Panc1 (cell line): ENCODE measurements at regions not wholly inside any gene's neighbourhood (a gene's known extent, or its start where the extent isn't known, plus 50 kb on each side); places are given as distances from the start of the nearest gene placed in this dataset.

ENCODE experiments used
- ATAC-seq: fragments of 200-7000 bp; cut with Tn5 transposase; 2 replicates; pipeline ENCODE4 v1.9.1; 2020; ENCODE audit warnings: mild to moderate bottlenecking, moderate library complexity
- BruUV-seq: library from RNA; stranded (reverse); fragments of 400-500 nt; replicated peaks from 2 replicates; lab custom pipeline; 2021; lab: Mats Ljungman, UMichigan
- CTCF ChIA-PET: fragments of 300-600 bp; sonication (Branson Sonifier 250); formaldehyde crosslinking; loops from one replicate; lab custom pipeline; 2022; ENCODE audit warnings: antibody characterized with exemption; lab: Charles Lee
- POLR2A ChIA-PET: fragments of 300-600 bp; sonication (Branson Sonifier 250); formaldehyde crosslinking; loops from one replicate; lab custom pipeline; 2022; ENCODE audit warnings: antibody characterized with exemption; lab: Charles Lee
- DNase-seq: peaks from one replicate; pipeline ENCODE4 v3.0.0-alpha.2; 2010; ENCODE audit warnings: low read depth, low spot score
- H3K27ac ChIP-seq: 2 replicates; pipeline ENCODE4 v1.5.1; 2011; ENCODE audit warnings: mild to moderate bottlenecking, low read length, inconsistent platforms
- H3K27me3 ChIP-seq: fragments of 200-500 bp; sonication (Bioruptor generic); 2 replicates; pipeline ENCODE4 v1.6.0; 2014; ENCODE audit warnings: low read length, inconsistent platforms; ENCODE audit not compliant: control insufficient read depth, insufficient read depth
- H3K36me3 ChIP-seq: fragments of 200-500 bp; sonication (Bioruptor generic); 2 replicates; pipeline ENCODE4 v1.5.1; 2014; ENCODE audit warnings: inconsistent platforms, mild to moderate bottlenecking, low read length, moderate library complexity; ENCODE audit not compliant: control insufficient read depth, insufficient read depth
- H3K4me1 ChIP-seq: 2 replicates; pipeline ENCODE4 v1.5.1; 2011; ENCODE audit warnings: inconsistent platforms, mild to moderate bottlenecking, low read length, moderate library complexity; ENCODE audit not compliant: control insufficient read depth, insufficient read depth
- H3K4me3 ChIP-seq, 2 experiments: 2 replicates each; pipeline ENCODE4 v1.5.1; 2011 to 2012; ENCODE audit warnings: low read depth in 2 of 2, low read length in 2 of 2, mild to moderate bottlenecking in 2 of 2, inconsistent platforms in 1 of 2, moderate library complexity in 1 of 2
- H3K9me3 ChIP-seq: fragments of 200-500 bp; sonication (Bioruptor generic); 2 replicates; pipeline ENCODE4 v1.5.1; 2014; ENCODE audit warnings: low read depth, mild to moderate bottlenecking, inconsistent platforms, low read length, moderate library complexity; ENCODE audit not compliant: control insufficient read depth, insufficient read depth
- POLR2AphosphoS5 ChIP-seq: IDR thresholded peaks from 2 replicates; pipeline ENCODE4 v1.6.1; 2012; ENCODE audit warnings: mild to moderate bottlenecking, low read depth, low read length, moderate library complexity
- SIN3A ChIP-seq: IDR thresholded peaks from 2 replicates; pipeline ENCODE4 v1.6.1; 2012; ENCODE audit warnings: low read depth, mild to moderate bottlenecking, low read length, moderate library complexity, borderline replicate concordance; ENCODE audit not compliant: insufficient read depth
- TCF7L2 ChIP-seq: IDR thresholded peaks from 2 replicates; pipeline ENCODE4 v1.6.1; 2011; ENCODE audit warnings: mild to moderate bottlenecking, low read depth, low read length, inconsistent platforms
- in situ Hi-C: cut with HindIII; loops from 2 replicates; pipeline ENCODE4 v1.10.0; 2016; ENCODE audit warnings: low sequenced_read_pairs, low pct_unique_long_range_greater_than_20kb
- intact Hi-C: fragments of 100-400 bp; cut with micrococcal nuclease; formaldehyde crosslinking; loops from one replicate; pipeline ENCODE4 v1.10.0; 2022; ENCODE audit not compliant: unreplicated experiment
- TF ChIP-seq, protein P1 (sequence below), 2 experiments: IDR thresholded peaks; 2 replicates each; pipeline ENCODE4 v1.6.1; 2011 to 2012; ENCODE audit warnings: low read depth in 2 of 2, control low read depth in 1 of 2, low read length in 1 of 2, mild to moderate bottlenecking in 1 of 2, moderate library complexity in 1 of 2; ENCODE audit not compliant: insufficient read depth in 1 of 2
- TF ChIP-seq, protein P2 (sequence below): fragments of 450-650 bp; IDR thresholded peaks from 2 replicates; pipeline ENCODE4 v1.5.1; 2017; ENCODE audit warnings: mild to moderate bottlenecking

DNA sequence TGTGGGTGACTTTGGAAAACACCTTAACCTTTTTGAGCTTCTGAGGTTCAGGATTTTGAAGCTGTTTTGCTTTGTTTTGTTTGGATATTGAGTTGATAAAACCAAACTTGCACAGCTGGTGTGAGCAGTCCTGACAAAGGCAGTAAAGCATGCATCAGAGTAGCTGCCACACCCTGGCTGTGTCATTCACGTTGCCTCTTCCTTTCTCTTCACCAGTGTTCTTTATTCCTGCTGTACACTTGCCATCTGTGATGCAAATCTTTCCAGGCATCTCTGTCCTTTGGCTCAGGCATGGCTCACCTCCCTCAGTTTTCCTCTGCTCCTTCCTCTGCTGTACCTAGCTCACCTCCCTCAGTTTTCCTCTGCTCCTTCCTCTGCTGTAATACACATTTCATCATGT is 1850.2 kb upstream of the AGA start:
- no peak overlapping the region for H3K27ac ChIP-seq
- no peaks in the 10 kb centered on the region for H3K27me3 ChIP-seq
- DNase-seq (no peak), ATAC-seq (no peak)
- no peaks in the 10 kb centered on the region for H3K4me1 ChIP-seq
- TF ChIP-seq, protein P1, sequence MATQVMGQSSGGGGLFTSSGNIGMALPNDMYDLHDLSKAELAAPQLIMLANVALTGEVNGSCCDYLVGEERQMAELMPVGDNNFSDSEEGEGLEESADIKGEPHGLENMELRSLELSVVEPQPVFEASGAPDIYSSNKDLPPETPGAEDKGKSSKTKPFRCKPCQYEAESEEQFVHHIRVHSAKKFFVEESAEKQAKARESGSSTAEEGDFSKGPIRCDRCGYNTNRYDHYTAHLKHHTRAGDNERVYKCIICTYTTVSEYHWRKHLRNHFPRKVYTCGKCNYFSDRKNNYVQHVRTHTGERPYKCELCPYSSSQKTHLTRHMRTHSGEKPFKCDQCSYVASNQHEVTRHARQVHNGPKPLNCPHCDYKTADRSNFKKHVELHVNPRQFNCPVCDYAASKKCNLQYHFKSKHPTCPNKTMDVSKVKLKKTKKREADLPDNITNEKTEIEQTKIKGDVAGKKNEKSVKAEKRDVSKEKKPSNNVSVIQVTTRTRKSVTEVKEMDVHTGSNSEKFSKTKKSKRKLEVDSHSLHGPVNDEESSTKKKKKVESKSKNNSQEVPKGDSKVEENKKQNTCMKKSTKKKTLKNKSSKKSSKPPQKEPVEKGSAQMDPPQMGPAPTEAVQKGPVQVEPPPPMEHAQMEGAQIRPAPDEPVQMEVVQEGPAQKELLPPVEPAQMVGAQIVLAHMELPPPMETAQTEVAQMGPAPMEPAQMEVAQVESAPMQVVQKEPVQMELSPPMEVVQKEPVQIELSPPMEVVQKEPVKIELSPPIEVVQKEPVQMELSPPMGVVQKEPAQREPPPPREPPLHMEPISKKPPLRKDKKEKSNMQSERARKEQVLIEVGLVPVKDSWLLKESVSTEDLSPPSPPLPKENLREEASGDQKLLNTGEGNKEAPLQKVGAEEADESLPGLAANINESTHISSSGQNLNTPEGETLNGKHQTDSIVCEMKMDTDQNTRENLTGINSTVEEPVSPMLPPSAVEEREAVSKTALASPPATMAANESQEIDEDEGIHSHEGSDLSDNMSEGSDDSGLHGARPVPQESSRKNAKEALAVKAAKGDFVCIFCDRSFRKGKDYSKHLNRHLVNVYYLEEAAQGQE (IDR thresholded peaks at IDR 0.05; ENCODE audit: insufficient read depth in 1 of 2, low read depth in 2 of 2, low read length in 1 of 2), result no peak
- no peak for TF ChIP-seq POLR2AphosphoS5
- no peak for TF ChIP-seq SIN3A
- TF ChIP-seq TCF7L2, result no peak
- TF ChIP-seq, protein P2, sequence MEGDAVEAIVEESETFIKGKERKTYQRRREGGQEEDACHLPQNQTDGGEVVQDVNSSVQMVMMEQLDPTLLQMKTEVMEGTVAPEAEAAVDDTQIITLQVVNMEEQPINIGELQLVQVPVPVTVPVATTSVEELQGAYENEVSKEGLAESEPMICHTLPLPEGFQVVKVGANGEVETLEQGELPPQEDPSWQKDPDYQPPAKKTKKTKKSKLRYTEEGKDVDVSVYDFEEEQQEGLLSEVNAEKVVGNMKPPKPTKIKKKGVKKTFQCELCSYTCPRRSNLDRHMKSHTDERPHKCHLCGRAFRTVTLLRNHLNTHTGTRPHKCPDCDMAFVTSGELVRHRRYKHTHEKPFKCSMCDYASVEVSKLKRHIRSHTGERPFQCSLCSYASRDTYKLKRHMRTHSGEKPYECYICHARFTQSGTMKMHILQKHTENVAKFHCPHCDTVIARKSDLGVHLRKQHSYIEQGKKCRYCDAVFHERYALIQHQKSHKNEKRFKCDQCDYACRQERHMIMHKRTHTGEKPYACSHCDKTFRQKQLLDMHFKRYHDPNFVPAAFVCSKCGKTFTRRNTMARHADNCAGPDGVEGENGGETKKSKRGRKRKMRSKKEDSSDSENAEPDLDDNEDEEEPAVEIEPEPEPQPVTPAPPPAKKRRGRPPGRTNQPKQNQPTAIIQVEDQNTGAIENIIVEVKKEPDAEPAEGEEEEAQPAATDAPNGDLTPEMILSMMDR, result no peak
- ChIA-PET CTCF (no interaction called here), POLR2A (no interaction called here)
- intact Hi-C loops (no loop called here), in situ Hi-C loops (no loop called here)
- no peaks in the 10 kb centered on the region for H3K36me3 ChIP-seq
- no peaks in the 10 kb centered on the region for H3K9me3 ChIP-seq
- H3K4me3 ChIP-seq, result no peak overlapping the region
- BruUV-seq, result no TSS peak

DNA sequence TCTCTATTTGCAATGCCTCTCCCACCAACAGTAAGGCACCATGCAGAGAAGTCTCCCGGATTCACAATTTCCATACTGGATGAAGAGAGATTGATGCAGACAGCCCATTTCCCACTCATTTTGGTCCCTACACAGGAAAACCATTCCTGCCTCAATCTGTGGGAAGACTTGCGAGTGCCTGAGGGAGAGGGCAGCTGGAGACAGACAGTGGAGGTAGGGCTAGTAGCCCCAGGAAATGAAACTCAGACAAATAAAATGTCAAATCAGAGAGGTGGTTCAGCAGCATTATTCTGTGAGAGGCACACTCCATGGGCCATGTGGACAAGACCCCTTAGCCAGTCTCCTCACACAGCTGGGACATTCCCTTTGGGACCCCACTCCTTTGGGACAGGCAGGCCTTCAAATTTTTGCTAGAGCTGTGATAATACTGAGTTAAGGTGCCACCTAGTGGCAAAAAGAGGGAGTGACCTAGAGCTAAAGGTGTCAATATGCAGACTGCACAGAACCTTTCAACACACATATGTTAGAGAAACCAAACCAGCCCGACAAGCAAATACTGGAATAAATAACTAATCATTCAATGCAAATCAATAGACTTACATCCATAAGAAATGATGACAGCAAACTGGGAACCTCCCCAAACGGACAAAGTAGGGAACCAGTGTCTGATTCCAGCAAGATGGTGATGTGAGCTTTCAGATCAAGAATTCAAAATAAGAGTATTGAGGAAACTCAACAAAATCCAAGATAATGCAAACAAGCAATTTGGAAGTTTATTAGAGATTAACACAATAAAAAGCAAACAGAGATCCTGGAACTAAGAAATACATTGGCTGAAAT is 1865.3 kb upstream of the AGA start:
- no peak for ATAC-seq
- CTCF ChIA-PET, result no interaction called here
- POLR2A ChIA-PET, result no interaction called here
- peak; percentile 20 for DNase-seq
- intact Hi-C loops (no loop called here), in situ Hi-C loops (no loop called here)
- TF ChIP-seq, protein P1 (IDR thresholded peaks at IDR 0.05; ENCODE audit: insufficient read depth in 1 of 2, low read depth in 2 of 2, low read length in 1 of 2), result no peak
- TF ChIP-seq POLR2AphosphoS5 (no peak), SIN3A (no peak)
- TF ChIP-seq, protein P2, result peak; percentile 64
- no peaks in the 10 kb centered on the region for H3K27me3 ChIP-seq
- no peaks in the 10 kb centered on the region for H3K4me1 ChIP-seq
- H3K4me3 ChIP-seq, result no peak overlapping the region
- H3K9me3 ChIP-seq, result no peaks in the 10 kb centered on the region; the same call in 1 of the 2 replicates
- no peaks in the 10 kb centered on the region for H3K36me3 ChIP-seq
- no peak overlapping the region for H3K27ac ChIP-seq
- BruUV-seq, result no TSS peak
